ENCODE measurements at regions not wholly inside any gene's neighbourhood (a gene's known extent, or its start where the extent isn't known, plus 50 kb on each side); places are given as distances from the start of the nearest gene placed in this dataset.

DNA sequence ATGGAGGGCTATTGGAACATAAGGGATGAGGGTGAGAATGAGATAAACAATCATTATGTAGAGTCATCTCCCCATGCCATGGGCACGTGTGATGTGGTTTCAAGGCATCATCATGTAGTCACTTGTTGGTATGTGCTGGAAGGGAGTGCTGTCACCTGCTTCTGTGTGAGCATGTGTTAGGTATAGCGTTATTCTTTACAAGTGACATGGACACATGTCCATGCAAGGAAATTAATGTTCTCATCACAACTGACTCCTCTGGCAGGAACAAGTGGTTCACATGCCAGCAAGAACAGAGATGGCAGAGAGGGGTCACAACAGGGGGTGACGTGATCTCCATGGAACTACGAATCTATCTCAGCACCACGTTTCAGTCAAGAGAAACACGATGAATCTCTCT is 815.8 kb downstream of the BCL11B start:
- FAIRE-seq = no peak

DNA sequence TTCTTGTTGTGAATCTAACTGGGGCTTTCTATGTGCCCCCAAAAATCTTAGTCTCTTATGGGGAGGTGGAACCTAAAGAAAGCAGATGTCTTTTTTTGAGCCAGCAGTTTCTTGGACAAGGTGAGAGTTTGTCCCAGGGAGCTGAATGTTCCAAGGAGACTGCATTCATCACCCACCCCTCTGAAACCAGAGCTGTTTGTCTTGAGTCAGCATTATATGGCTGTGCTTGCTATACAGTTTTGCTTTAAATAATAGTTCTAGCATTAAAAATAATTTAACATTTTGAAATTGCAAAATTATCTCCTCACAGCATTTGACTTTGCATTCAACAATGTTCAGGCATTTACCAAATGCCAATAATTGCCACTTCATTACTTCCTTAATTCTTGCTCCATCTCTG is 813.3 kb downstream of the BCL11B start:
- no peak for FAIRE-seq

DNA sequence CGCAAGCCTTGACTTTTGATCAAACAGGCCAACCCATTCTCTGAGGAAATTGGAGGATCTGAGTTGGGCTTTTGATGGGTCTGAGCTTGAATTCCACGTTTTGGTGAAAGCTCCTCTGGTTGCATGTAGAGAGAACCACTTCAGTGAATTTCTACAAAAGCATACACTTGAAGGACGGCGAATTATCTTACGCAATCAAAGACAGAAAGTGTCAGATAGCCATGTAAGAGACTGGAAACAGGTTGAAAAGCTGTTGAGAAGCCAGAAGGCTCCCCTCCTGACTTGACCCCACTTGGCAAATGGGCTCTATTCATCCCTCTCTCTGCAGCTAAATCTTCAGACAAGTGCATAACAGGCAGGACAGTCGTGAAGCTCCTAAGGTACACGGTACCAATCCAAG is 809.1 kb downstream of the BCL11B start:
- FAIRE-seq = no peak

DNA sequence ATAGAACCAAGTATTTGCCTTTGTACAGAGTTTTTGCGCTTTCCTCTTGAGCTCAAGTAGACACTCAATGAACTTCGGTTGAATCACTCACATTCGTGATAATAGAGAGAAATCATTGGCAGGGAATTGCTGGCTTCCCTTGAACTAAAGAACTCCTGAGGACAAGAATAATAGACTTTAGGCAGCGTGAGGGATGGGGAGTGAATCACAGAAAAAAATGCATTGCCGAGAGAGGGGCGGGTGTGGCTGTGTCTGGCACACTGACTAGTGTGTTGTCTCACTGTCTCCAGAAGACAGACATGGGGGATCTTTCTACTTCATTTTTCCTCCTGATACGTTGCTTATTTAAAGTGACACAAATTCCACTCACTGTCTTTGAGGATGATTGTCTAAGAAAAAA is 805.2 kb downstream of the BCL11B start:
- no peak for FAIRE-seq

DNA sequence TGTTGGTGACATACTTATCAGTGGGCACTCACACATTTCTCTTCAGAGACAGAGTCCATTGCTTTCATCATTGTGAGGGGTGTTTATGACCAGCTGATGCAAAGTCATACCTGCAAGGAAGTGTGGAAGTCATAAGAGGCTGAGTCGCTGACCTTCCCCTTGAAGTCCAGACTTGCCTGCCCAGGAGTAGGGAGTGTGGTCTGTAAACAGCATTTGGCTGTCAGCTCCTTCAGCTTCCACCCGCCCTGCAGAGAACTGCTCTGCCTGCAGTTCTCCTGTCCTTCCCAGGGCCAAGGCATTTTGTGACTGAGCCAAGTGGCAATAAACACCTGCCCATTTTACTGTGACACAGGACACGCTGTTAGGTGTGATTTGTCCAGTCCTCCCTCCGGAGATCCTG is 801.3 kb downstream of the BCL11B start:
- FAIRE-seq = no peak

DNA sequence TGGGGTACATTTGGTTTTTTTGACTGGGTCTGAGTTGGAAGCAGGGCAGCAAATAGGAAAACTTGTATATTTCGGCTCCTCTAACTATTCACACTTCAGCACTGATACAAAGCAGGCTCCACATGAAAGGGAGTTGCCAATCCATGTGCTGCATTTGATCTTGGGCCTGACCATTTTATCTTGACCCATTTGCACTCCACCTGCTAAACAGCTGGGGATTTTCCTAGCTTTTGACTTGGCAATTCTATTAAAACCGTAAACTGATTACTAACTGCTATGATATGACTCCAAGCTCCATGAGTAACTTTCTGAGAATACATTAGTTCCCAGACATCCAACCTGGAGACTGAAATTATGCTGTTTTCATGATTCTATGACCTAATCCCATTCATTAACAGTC is 797.1 kb downstream of the BCL11B start:
- FAIRE-seq = no peak

DNA sequence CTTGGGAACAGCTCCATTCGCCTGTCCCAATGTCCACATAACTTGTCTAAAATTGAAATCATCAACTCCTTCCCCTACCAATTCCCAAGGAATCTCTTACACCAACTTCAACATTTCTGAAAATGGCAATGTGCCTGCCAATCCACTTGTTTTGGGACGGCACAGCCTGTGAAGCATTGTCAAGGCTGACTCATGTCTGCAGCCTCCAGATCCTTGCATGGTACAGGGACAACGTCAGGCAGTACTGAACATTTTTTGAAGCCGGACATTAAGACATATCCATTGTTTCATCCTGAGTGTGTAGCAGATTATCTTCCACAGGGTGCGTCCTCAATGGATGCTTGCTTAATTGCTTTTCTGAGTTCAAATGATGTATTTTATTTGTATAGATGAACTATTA is 794.1 kb downstream of the BCL11B start:
- FAIRE-seq = no peak

DNA sequence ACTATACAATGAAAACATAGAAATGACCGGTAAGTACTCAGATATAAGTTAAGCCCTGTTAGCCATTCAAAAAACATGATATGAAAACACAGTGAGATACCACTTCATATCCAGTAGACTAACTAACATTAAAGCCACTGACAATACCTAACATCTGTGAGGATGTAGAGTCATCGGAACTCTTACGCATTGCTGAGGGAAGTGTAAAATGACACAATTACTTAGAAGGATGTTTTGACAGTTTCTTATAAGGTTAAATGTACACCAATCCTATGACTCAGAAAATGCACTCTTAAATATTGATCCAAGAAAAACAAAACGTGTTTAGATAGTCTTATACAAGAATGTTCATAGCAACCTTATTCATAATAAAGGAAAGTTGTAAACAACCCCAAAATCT is 782.9 kb downstream of the BCL11B start:
- FAIRE-seq = no peak

DNA sequence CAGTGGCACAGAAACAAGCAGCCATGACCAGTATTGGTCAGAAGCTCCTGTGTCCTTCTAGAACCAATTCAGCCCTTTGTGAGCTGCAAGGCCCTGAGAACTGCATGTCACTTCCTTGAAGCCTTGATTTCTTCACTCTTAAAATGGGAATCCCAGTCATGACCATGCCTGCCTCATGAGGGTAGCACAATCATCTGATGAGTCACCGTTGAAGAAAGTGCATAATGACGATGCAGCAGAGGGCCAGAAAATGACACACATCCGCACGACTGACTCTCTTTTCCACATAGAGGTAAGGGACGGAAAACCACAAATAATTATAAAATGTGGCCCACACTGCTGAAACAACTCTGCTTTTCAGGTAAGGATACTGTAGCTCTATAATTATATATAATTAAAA is 777.4 kb downstream of the BCL11B start:
- FAIRE-seq = no peak

DNA sequence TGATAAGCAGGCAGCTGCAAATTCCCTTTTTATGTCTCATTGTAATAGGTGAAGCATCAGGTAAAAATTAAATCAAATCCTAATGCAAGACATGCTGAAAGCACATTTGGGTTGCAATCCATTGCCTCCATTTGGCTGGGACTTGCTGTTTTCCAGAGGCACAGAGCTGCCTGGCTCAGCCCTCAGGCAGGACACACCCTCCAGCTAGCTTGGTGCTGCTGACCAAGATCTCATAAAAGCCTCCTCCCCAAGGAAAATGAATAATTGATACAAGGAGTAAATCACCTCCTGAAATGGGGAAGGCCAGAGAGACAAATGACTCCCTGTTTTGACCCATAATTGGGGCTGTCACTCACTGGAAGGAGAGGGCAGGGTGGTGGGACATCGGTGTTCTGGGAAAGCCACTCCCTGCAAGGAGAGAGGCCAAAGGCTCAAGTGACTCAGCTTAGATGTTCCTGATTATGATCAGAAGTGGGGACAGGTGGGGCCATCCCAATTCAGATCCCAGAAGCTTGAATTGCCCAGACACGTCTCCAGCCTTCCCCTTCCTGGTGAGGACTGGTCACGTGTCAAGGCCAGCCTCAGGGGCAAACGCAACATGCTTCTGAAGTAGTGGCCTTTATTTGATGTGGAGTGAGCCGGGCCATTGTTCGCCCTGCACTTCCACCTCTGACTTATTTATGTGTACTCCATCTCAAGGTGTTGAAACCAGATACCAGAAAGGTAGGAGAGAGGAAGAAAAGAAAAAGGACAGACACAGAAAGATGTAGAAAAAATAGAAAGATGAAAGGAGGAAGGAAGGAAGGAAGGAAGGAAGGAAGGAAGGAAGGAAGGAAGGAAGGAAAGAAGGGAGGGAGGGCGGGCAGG is 773.7 kb downstream of the BCL11B start:
- no peak for FAIRE-seq

DNA sequence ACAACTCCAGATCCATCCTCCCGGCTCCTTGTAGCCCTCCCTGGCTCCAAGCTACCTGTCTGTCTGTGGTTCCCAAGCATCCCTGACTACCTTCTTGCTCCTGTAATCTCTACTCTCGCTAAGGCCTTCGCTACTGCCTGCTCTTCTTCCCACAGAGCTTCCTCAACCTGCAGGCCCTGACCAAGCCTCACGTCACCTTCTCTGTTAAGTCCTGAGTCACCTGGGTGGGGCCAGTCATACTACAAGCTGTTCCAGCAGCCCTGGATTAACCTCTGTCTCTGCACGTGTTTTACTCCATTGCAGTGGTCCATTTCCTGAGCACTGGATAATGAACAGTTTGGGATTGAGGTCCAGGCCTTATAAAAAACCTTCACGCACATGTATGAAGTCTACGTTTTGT is 770.7 kb downstream of the BCL11B start:
- no peak for FAIRE-seq

DNA sequence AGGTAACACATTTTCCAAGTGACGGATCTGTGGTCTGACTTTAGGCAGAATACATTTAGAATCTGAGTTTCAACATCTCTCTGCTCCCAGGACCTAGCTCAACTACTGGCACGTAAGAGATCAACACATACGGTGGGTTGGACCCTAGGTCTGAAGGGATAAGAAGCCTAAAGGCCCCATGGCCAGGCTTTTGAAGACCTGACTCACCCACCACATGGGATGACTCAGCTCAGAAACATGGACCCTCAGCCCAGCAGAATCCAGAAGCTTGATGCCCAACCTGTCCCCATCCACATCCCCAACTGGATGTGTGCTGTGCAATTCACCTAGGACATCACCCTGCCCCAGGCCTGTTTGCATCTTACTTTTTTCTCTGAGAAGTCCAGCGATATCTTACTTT is 770.2 kb downstream of the BCL11B start:
- FAIRE-seq = no peak

DNA sequence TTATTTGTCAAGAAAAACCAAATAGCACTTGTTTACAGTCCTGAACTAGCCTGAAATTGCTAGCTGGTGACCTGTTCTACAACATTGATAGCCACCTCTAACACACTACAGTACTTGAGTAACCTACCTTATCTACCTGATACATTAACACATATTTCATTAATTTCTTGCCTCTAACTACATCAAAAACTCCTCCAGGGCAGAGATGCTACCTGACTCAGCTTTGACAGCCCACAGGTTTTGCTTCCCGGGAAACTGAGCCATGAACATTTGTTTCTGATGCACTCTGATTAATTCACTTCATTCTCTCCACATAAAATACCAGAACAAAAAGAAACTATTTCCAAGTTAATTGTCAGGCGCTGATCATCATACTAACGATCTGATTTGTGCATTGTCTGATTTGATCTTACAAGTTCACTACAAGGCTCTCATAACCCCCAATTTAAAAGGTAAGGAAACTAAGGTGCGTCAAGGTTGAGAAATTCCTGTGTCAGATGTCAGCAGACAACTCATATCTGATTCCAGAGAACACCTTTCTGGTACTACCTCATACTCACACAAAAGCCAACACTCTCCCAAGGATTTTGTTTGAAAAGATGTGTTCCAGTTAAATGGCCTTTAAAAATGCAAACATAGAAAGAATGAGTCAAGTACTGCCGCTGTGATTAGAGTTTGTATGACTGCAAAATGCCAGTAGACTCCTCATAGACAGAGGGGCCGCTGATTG is 768.7 kb downstream of the BCL11B start:
- no peak for FAIRE-seq

DNA sequence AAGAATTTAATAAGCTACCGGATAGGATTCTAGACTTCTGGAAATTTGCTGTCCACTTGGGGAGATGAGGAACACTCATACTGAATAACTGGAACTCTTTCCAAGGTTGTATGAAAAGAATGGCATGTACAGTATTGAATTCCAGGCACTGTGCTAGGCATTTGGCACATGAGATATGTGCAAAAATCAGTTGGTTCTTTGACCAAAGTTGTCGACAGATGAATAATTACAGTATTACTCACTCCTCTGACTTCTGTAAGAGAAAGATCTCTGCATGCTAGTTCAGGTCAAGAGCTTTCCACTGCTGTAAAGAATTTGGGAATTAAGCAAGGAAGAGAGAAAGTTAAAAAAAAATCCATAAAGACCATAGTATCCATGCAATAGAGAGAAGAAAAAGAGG is 764.7 kb downstream of the BCL11B start:
- FAIRE-seq = no peak

DNA sequence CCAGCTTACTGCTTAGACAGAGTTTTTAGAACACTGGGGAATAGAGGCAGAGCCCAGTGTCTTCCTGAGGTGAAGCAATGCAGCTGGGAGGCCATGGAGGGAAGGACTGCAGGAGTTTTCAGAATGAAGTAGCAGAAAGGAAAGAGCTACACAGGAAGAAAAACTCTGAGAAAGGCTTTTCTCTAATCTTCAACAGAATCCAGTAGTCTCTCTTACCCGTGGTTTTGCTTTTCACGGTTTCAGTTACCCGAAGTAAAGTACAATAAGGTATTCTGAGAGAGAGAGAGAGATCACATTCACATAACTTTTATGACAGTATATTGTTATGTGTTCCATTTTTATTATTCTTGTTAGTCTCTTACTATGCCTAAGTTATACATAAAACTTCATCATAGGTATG is 761.6 kb downstream of the BCL11B start:
- no peak for FAIRE-seq

DNA sequence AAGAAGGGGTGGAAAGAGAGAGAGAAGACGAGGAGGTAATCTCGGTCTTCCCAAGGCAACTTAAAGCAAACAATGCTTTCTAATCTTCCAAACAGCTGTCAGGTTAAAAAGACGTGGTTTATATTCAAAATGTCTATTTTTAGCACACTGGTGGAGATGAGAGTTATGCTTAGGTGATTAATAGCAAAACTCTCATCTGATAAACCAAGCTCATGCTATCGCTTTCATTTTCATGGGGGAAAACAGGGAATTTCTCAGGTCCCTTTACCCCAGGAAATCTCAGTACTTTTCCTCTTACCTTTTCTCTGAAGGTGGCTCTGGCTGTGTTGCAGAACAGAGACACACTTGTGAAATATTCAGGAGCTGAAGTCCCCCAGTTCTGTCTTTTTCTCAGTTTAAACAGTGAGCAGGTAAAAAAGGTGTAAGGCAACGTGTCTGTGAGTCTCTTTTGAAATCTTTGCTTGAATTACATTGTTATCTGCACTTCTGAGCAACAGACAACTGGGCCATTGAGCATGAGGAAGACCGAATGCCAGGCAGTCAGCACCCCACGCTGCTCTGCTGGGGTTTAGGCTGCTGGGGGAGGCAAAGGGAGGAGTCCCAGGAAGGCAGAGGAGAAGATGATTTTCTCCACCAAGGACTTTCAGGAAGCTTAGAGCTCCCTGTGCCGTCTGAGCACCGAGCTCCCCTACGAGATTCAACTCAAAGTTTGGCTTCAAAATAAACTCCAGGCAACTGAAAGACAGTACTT is 759.3 kb downstream of the BCL11B start:
- FAIRE-seq = no peak

DNA sequence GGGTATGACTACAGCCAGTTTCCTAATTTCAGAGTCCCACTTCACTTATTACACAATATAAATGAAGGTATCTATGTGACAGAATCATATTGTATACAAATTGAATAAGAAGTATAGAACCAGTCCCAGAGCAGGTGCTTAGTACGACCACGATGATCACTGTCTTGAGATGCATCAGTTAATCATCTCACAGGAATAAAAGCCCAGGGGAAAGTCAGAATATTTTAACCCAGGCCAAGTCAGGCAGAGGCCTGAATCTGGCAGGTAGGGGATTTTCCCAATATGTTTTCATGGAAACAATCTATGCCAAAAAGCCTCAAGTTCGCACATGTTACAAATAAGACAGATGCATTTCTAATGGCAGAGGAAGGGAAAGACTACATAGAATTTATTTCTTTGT is 758.4 kb downstream of the BCL11B start:
- no peak for FAIRE-seq

DNA sequence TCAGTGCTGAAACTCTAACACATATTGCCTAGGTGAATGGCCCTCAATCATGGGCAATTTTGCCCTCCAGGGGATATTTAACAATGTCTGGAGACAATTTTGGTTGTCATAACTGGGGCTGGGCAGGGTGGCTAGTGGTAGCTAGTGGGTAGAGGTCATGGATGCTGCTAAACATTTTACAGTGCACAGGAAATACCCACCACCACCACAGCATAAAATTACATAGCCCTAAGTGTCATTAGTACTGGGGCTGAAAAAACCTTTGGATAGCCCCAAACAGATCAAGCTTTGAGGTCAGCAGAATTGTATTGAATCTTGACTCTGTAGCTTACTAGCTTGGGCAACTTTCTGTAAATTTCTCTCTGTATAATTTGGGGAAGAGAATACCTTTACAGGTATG is 758.0 kb downstream of the BCL11B start:
- no peak for FAIRE-seq

DNA sequence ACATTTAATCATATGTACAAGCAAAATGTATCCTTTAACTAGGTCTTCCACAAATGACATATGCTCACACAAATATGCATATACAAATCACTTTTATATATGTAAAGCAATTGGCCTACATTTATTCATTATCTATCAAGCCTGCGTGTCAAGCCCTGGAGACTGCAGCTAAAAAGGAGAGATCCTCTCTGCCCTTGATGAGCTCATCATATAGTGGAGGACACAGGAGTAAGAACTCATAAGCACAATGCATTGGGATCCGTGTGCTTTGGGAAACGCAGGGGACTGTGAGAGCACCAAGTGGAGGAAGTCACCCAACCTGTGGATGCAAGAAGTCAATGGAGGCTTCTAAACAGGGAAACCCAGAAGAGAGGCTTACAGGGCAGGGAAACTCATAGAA is 735.7 kb downstream of the BCL11B start:
- FAIRE-seq = no peak

DNA sequence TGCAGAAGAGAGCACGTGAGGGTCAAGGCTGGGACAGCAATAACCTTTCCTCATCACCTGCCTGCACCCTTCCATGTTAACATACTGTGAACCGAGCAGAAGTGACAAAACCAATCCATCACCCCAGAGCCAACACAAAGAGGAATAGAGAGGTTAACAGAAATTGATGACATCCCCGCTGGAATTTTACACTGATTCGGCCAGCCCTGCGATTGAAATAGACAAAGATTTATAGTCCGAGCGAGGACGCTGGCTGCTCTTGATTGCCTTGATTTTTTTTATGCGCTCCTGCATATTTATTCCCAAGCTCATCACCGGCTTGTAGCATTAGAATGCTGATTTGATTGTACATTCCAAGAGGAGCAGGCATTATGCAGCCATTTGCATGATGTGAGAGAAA is 729.7 kb downstream of the BCL11B start:
- no peak for FAIRE-seq

DNA sequence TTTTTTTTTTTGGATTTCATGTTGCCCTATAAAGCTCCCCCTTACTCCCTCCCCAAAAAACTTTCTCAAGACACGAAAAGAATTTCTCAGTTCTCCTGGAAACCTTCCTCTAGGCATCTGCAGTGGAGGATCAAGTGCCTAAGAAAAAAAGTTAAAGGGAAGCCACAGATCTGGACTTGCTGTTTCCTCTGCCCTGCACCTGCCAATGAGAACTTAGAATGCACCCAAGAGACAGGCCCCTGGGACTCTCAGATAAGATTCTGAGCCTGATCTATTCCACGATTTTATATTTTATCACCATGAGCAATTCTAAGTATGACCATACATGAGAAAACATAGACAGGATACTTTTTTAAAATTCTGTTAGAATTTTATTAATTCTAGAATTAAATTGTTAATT is 728.9 kb downstream of the BCL11B start:
- no peak for FAIRE-seq

DNA sequence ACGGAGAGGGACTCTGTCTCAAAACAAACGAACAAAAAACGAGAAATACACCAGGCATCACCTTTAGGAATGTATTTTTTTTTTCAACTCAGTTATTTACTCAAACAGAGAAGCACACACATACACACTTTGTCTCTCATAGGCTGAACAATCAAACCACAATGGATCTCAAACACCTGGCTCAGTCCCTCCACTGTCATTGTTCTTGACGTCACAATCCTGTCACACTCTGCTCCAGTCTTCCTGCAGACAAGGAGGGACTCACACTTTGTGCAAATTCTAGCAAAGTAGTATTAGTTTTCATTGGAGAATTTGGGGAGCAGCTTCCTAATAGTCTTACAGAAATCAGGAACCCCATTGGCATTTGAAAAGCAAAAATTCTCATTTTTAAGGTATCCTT is 727.8 kb downstream of the BCL11B start:
- no peak for FAIRE-seq

DNA sequence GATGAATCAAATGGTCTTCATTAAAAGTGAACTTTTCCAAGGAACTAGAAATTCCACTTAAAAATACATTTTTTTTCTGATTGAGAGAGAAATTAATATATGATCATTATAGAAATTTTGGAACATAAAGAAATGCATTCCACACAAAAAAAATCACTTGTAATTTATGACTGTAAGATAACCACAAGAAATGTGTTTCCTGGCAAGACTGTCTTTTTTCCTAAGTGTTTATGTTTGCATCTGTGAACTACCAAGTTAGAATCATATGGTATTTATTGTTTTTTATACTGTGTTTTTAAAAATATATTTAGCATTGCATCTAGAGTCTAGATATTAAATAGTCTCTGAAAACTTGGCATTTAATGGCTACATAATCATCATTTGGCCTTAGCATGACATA is 726.8 kb downstream of the BCL11B start:
- FAIRE-seq = no peak

Measured in G401.6 (cell line).